ENCODE measurements at regions not wholly inside any gene's neighbourhood (a gene's known extent, or its start where the extent isn't known, plus 50 kb on each side); places are given as distances from the start of the nearest gene placed in this dataset.

DNA sequence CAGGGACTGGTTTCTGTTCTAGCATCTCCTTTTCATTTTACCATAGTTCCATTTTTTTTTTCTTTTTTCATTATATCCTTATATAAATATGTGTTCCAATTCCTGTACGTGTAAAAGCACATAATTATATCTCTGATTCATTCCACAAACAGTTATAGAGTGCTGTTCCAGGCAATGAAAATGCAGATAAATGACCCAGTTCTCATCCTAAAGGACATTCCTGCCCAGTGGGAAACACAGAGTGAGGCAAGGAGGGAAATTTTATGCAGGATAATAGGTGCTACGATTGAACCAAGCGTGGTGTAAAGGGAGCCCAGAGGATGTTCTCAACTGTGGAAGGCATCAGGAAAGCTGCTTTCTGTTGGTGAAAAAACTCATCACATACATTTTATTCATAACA is 408.1 kb downstream of the GATA3 start:
- no peak overlapping the region for H3K4me3 ChIP-seq
- no peaks in the 10 kb centered on the region for H3K9me2 ChIP-seq (ENCODE audit: insufficient read depth)
- no peaks in the 10 kb centered on the region for H3K79me2 ChIP-seq (ENCODE audit: low read depth)
- H3K36me3 ChIP-seq (ENCODE audit: low read depth): no peaks in the 10 kb centered on the region
- H3K4me2 ChIP-seq: no peak overlapping the region
- CTCF ChIA-PET: no interaction called here
- no peaks in the 10 kb centered on the region for H3F3A ChIP-seq (ENCODE audit: insufficient read depth, low read depth)
- H3K27ac ChIP-seq: no peak overlapping the region
- POLR2A ChIA-PET (ENCODE audit: unreplicated experiment): interaction anchor here (0.6 kb wide), 1 partner anchor 30 kb away, joined by 6 read pairs; no protein-coding TSS in a partner anchor
- TF ChIP-seq EZH2 (IDR thresholded peaks at IDR 0.05; ENCODE audit: low read depth): no peak
- TF ChIP-seq, protein P1, sequence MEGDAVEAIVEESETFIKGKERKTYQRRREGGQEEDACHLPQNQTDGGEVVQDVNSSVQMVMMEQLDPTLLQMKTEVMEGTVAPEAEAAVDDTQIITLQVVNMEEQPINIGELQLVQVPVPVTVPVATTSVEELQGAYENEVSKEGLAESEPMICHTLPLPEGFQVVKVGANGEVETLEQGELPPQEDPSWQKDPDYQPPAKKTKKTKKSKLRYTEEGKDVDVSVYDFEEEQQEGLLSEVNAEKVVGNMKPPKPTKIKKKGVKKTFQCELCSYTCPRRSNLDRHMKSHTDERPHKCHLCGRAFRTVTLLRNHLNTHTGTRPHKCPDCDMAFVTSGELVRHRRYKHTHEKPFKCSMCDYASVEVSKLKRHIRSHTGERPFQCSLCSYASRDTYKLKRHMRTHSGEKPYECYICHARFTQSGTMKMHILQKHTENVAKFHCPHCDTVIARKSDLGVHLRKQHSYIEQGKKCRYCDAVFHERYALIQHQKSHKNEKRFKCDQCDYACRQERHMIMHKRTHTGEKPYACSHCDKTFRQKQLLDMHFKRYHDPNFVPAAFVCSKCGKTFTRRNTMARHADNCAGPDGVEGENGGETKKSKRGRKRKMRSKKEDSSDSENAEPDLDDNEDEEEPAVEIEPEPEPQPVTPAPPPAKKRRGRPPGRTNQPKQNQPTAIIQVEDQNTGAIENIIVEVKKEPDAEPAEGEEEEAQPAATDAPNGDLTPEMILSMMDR (conservative IDR thresholded peaks at IDR 0.05): no peak
- BruUV-seq (replicated peaks): no TSS peak
- DNase-seq: no peak
- H3K27me3 ChIP-seq (ENCODE audit: insufficient read depth, low read depth): no peaks in the 10 kb centered on the region
- H2AFZ ChIP-seq: no peak overlapping the region
- H3K9me3 ChIP-seq (ENCODE audit: insufficient read depth, low read depth): no peaks in the 10 kb centered on the region
- no peaks in the 10 kb centered on the region for H4K20me1 ChIP-seq (ENCODE audit: insufficient read depth)
- H3K4me1 ChIP-seq (replicated peaks; ENCODE audit: insufficient read depth): no peaks in the 10 kb centered on the region
- intact Hi-C loops (cut with micrococcal nuclease; ENCODE audit: unreplicated experiment): no loop called here

DNA sequence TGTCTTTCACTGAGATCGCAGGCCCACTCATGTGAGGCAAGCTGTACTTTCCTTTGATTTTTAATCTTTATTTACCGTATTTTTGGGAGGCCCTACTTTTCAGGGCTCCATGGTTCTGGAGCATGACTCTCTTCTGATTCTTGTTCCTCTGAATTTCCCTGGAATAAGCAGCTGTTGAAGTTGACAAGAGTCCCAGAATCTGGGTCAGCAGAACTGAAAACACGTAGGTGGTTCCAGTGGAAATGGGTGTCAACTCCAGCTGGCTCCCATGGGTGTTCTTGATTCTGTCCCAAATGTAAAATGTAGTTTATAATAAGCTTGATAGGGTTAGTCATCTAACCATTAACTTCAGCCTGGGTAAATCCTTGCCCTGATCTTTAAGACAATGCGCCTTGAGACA is 409.4 kb downstream of the GATA3 start:
- ChIA-PET POLR2A (ENCODE audit: unreplicated experiment) (no interaction called here), CTCF (no interaction called here)
- Histone ChIP-seq H2AFZ (no peak overlapping the region), H3K4me3 (no peak overlapping the region), H3F3A (ENCODE audit: insufficient read depth, low read depth) (no peaks in the 10 kb centered on the region), H3K9me2 (ENCODE audit: insufficient read depth) (no peaks in the 10 kb centered on the region), H3K4me1 (replicated peaks; ENCODE audit: insufficient read depth) (no peaks in the 10 kb centered on the region), H4K20me1 (ENCODE audit: insufficient read depth) (no peaks in the 10 kb centered on the region), H3K27me3 (ENCODE audit: insufficient read depth, low read depth) (no peaks in the 10 kb centered on the region), H3K79me2 (ENCODE audit: low read depth) (no peaks in the 10 kb centered on the region), H3K27ac (no peak overlapping the region), H3K4me2 (no peak overlapping the region), H3K9me3 (ENCODE audit: insufficient read depth, low read depth) (no peaks in the 10 kb centered on the region), H3K36me3 (ENCODE audit: low read depth) (no peaks in the 10 kb centered on the region)
- TF ChIP-seq, protein P1 (conservative IDR thresholded peaks at IDR 0.05): no peak
- TF ChIP-seq EZH2 (IDR thresholded peaks at IDR 0.05; ENCODE audit: low read depth): no peak
- BruUV-seq (replicated peaks): no TSS peak
- DNase-seq: no peak
- intact Hi-C loops (cut with micrococcal nuclease; ENCODE audit: unreplicated experiment): no loop called here

DNA sequence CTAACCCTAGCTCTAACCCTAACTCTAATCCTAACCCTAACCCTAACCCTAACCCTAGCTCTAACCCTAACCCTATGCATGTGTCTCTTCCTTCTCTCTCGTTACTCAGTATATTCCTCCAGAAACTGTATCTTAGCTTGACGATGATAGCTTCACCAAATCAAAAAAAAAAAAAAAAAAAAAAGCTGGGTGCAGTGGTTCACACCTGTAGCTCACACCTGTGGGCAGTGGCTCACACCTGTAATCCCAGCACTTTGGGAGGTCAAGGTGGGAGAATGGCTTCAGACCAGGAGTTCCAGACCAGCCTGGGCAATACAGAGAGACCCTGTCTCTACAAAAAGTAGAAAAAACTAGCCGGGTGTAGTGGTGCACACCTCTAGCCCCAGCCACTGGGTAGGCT is 414.0 kb downstream of the GATA3 start:
- CTCF ChIA-PET: interaction anchor here (0.7 kb wide), 1 partner anchor 40 kb away, joined by 8 read pairs; no protein-coding TSS in a partner anchor

More for the DNA sequence above, 414.0 kb downstream of the GATA3 start:
- intact Hi-C loops (cut with micrococcal nuclease; ENCODE audit: unreplicated experiment): no loop called here
- no peaks in the 10 kb centered on the region for H3K9me2 ChIP-seq (ENCODE audit: insufficient read depth)
- H3K4me1 ChIP-seq (replicated peaks; ENCODE audit: insufficient read depth): no peaks in the 10 kb centered on the region
- POLR2A ChIA-PET (ENCODE audit: unreplicated experiment): no interaction called here
- no peak for DNase-seq
- TF ChIP-seq, protein P1 (conservative IDR thresholded peaks at IDR 0.05): no peak
- TF ChIP-seq EZH2 (IDR thresholded peaks at IDR 0.05; ENCODE audit: low read depth): no peak
- BruUV-seq (replicated peaks): no TSS peak
- H3K79me2 ChIP-seq (ENCODE audit: low read depth): no peaks in the 10 kb centered on the region
- no peaks in the 10 kb centered on the region for H3K27me3 ChIP-seq (ENCODE audit: insufficient read depth, low read depth)
- no peak overlapping the region for H3K4me2 ChIP-seq
- H3K4me3 ChIP-seq: no peak overlapping the region
- no peaks in the 10 kb centered on the region for H3F3A ChIP-seq (ENCODE audit: insufficient read depth, low read depth)
- no peaks in the 10 kb centered on the region for H3K36me3 ChIP-seq (ENCODE audit: low read depth)
- H4K20me1 ChIP-seq (ENCODE audit: insufficient read depth): no peaks in the 10 kb centered on the region
- H3K9me3 ChIP-seq (ENCODE audit: insufficient read depth, low read depth): no peaks in the 10 kb centered on the region
- H2AFZ ChIP-seq: no peak overlapping the region
- H3K27ac ChIP-seq: no peak overlapping the region
